Suppressor macrophage (primary cell): ENCODE measurements at regions not wholly inside any gene's neighbourhood (a gene's known extent, or its start where the extent isn't known, plus 50 kb on each side); places are given as distances from the start of the nearest gene placed in this dataset.
A peak's percentile ranks its signal among the peaks of the same experiment; 100 is the strongest.

Source experiments
- DNase-seq, 4 experiments: peaks; one replicate each; pipeline ENCODE4 v3.0.0-alpha.2; 2020 to 2022

DNA sequence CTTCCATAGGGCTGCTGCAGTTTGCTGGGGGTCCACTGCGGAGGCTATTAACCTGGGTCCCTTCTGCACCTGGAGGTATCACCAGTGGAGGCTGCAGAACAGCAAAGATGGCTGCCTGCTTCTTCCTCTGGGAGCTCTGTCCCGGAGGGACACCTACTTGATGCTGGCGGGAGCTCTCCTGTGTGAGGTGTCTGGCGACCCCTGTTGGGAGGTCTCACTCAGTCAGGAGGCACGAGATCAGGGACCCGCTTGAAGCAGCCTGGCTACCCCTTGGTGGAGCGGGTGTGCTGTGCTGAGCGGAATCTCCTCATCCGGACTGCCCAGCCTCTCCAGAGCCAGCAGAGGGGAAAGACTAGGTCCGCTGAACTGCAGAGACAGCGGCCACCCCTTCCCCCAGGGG lies 56.0 kb upstream of the CTXND1 start:
- no peak for DNase-seq

DNA sequence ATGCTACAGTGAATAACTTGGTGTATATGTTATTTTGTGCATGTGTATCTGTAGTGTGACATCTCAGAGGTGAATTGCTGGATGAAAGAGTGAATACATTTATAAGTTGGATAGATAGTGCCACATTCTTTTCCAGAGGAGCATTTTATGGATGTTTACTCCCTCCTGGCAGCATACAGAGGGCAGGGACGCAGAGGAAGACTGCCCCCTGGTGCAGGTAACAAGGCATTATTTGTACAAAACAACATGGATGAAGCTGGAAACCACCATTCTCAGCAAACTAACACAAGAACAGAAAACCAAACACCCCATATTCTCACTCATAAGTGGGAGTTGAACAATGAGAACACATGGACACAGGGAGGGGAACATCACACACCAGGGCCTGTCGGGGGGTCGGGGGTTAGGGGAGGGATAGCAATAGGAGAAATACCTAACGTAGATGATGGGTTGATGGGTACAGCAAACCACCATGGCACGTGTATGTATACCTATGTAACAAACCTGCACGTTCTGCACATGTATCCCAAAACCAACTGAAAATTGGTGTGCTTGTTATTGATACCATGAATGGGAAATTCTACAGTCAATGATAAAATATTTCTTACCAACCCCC lies 57.9 kb upstream of the CTXND1 start:
- DNase-seq, result peak in 3 of 4 experiments; percentile 13 to 41 (median 24)

DNA sequence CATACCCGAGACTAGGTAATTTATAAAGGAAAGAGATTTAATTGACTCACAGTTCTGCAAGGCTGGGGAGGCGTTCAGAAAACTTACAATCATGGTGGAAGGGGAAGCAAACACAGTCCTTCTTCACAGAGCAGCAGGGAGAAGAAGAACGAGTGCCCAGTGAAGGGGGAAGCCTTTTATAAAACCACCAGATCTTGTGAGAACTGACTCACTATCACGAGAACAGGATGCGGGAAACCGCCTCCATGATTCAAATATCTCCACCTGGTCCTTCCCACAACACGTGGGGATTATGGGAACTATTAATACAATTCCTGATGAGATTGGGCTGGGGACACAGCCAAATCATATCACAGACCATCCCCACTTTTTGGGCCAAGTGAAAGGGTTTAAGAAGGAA lies 58.8 kb upstream of the CTXND1 start:
- DNase-seq, result no peak

DNA sequence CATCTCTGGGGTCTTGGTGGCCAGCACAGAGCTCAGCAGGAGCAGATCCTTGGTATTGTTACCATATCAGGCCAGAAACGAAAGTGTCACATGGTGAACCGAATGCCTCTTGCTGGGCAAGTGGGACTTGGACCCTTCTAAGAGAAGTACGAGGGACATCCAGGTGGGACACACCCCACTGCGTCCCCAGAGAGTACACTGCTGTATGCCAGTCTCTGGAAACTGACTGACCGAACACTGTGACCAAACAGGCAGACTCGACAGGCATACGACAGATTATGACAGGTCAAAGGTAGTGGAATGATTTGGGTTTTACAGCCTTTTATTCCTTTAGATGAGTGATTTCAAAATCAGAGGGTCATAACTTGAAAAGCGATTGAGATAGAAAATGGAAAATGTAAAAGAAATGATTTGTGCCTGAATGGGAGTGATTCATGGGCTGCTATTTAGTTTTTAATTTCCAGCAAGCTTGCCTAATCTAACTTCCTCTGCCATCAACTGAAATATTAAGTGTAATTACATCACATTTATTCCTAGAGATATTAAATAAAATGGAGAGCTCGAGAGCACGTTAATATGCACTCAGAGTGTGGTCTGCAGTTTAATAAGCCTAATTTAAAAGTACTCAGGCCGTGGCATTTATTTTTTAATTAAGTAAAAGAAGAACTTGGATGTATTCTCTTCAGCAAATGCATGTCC lies 63.4 kb upstream of the CTXND1 start:
- DNase-seq, result no peak

DNA sequence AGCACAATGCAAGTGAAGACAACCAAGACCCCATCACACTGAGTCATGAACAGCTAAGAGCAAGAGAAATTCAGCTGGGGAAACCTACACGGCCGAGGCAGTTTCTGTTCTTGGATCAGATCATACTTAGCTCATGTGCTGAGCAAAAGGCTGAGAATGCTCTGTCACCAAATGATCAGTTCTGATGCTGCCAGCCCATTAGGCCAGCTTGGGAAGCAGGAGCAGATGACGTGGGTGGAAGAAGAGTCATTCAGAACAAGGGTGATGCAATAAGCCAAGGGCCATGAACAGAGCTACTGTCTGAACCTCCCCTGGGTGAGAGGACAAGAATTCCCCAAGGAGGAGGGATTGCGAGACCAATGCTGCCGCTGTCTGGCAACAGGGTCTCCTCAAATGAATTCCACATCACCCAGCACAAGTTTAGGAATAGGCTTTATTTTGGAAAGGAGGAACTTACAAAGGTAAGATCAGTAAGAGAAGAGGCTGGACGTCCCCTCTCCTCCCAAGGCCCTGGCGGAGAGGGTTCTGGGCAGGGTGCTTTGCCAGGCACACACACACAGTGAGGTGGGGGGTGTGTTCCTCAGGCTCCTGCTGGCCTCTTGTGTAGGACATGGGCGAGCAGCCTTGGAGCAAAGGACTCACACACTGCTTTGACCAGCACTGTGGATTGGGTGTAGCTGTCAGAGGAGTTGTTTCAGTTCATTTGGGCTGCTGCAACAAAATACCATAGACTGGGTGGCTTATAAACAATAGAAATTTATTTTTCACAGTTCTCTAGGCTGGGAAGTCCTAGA lies 65.6 kb upstream of the CTXND1 start:
- peak; percentile 56 to 79 (median 69) for DNase-seq

DNA sequence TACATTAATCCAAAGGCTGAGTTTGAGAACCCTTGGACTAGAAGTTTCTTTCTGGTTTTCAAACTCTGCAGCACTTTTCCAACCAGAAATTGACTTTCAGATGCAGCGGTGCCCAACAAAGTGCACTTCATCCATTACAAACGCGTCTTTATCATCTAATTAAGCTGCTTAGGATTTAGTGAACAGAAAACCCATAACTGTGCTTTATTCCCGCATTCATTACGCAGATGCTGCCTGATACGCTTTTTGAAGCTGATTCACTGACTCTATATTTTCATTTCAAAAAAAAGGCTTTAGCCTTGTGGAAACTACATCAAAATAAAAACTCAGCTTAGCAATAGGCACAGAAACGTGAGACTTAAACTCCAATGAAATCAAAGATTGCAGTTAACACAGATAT lies 69.8 kb upstream of the CTXND1 start:
- no peak for DNase-seq

DNA sequence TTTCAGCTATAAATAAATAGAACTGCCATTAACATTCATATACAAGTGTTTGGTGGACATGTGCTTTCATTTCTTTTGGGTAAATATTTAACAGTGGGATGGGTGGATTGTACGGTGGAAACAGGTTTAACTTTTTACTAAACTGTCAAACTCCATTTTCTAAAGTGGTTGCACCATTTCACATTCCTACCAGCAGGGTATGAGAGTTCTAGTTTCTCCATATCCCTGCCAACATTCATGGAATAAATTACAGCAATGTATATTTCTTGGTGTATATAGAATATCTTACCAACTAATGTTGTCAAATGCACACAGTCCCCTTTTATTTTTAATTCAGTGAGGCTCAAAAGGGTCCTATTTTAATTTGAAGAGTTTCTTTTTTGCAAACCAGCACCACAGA lies 71.3 kb upstream of the CTXND1 start:
- DNase-seq, result no peak

DNA sequence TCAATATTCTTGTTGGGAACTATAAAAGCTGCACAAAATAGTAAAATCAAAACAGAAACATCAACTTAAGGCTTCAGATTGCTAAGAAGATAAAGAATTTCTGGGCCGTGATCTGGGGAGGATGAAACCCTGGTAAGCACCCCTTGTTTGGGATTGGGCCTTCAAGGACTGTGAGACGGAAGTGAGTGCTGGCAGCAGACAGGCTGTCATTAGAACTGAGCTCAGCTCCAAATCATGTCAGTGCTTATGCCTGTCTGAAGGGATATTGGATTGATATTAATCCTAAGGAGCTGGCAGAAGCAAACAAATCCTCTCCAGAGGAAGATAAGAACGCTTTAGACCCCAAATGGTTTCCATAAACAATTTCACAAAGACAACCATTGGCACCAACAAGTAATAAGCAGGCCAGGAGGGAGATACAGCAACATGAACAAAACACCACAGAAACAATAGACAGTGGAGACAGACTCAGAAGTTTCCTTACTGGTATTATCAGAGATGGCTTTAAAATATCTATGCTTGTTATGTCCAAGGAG lies 72.6 kb upstream of the CTXND1 start:
- DNase-seq, result no peak

DNA sequence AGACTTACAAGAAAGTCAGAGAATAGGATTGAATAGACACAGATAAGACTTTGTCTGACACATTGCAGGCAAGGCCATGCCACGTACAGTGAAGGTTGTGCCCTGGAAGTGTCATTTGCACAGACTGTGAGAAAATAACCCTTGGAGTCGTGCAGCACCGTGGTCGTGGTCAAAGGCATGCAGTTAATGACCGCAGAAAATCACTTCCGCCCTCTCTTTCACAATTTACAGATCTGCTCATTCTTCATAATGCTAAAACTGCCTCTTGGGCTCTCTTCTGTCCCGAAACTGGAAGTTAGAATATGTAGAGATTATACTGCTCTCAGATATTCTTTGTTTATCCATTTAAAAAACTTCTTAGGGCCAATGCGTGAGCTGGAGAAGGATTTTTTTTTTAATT lies 73.2 kb upstream of the CTXND1 start:
- peak; percentile 38 to 60 (median 46) for DNase-seq

DNA sequence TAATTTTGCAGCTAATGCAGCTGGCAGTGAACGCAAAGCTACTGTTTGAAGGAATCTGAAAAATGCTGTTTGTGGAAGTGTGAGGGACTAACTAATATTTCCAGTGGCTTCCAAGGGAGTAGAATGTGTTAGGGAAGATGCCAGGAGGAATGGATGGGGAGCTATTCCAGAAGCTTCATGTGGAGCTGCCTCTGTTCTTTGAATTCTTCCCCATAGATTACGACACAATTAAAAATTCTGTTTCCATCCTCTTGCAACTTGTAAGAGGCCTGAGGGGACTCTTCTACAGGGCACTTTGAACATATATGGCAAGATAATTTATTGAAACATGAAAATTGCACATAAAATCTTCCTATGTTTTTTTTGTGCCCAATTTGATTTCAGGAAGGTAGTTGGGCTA lies 74.3 kb upstream of the CTXND1 start:
- no peak for DNase-seq

DNA sequence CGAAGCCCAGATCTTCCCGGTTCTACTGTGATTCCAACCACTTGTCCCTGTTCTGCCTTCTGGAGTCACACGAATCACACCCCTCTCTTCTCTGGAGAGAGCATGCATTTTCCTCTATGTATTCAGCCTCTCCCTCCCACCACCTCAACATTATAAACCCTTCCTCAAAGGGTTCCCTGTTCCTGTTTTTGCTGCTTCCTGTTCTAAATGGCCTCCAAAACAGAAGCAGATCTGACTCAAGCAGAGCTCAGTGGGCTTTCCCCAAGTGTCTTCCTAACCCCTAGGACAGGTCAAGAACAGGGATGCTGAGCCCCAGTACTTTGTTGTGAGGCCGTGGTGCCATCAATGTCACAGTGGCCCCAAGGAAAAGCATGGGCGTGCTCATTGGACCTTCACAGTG lies 75.7 kb upstream of the ARNT2 start:
- DNase-seq, result peak; percentile 38 to 76 (median 66)

DNA sequence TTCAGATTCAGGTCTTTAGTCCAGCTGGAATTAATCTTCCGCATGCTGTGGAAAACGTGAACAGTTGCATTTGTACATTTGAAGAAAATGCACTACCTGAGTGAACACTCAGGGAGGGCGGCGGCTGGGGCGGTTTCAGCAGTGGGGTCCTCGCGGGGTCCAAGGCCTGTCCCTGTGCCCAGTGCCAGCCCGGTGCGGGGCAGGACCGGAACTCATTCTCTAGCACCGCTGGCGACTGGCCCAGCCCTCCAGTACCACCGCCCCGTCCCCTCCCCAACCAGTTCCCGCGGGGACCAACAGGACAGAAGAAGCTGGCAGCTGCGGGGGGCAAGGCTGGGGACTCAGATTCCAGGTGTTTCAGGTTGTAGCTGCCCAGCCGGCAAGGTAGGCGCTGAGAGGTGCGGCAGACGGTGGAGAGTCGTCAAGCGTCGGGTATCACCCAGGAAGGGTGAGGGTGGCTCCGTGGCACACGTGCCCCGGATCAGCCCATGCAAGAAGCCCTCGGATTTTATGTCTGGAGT lies 72.2 kb upstream of the ARNT2 start:
- no peak for DNase-seq

DNA sequence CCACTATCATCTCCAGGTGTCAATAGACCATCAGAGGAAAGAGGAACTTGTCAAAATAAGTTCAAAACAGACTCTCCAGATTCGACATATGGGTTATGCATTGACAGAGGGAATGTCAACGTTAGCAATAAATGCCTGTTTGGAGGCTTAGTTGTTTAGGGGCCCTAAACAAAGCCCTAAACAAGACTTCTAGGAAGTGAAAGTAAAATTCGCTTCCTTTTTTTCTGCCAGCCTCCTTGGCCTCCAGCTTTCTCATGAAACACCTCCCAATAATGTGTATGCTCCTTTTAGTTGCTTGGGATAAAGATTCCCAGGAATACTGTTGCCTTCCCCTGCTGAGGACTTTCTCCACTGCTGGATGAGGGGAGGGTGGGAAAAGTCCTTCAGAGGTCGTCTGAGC lies 70.9 kb upstream of the ARNT2 start:
- DNase-seq, result peak in 3 of 4 experiments; percentile 40 to 64 (median 47)

DNA sequence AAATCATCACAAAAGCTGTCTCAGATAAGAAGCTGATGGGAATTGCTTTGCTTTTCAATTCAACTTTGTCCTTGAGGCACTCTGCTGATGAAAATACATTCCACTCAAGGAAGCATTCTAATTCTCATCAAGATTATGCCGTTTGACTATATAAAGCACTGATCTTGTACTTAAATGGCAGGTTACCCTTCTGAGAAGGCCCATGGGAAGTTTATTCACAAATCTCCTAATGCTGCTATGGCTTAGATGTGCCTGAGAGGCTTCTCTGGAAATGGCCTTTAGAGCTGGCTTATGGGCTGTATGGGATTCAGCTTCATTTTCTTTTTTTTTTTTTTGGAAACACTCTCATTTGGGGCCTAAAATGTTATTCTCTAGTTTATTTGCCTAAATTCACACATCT lies 69.7 kb upstream of the ARNT2 start:
- DNase-seq, result no peak

DNA sequence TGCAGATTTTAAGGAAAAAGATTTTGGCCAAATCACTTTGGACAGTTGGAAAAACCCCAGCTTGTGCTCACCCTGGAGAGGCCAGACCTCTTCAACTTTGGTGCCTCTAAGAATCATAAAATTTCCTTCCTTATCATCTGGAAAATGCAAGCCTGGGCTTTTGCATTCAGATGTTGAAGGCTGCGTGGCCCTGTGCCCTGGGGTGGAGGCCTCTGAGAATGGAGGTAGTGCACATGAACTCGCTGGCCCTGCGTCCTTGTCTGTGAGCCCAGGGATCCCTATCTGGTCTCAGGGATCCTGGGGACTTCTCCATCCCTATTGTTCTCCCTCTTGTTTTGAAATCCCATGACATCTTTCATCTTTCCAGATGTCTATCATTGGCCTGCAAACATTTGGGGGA lies 64.6 kb upstream of the ARNT2 start:
- DNase-seq, result no peak

DNA sequence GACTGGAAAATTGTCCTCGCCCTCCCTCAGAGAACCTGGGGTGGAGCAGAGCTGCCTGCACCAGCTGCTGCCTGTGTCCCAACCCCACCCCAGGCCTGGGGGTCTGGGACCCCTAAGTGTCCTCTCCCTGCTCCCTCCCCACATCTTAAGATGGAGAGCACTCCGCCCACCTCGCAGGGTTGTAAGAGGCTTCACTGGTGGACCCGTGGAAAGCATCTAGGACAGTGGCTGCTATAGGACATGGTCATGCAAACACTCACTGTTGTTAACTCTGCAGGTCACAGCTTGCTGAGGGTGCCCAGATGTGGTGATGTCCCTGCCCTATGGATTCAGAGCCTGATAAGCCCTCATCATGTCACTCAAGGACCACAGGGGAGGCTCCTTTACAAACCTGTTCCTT lies 62.0 kb upstream of the ARNT2 start:
- DNase-seq, result no peak

DNA sequence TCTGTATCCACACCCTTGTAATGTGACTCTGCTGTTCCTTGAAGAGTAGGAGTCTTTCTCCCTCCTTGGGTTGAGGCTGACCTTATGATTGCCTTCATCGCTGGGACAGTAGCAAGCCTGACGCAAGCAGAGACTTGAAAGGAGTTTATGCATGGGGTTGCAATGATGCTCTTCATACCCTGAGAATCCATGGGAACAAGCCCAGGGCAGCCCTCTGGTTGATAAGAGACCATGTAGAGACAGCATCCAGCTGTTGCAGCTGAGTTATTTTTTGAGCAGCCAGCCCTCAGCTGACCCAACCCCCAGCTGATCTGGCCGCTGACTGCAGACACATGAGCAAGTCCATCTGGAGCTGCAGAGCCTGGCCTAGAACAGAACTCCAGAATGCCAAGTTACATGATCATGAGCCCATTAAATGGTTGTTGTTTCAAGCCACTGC lies 60.6 kb upstream of the ARNT2 start:
- peak in 3 of 4 experiments; percentile 38 to 47 (median 46) for DNase-seq

DNA sequence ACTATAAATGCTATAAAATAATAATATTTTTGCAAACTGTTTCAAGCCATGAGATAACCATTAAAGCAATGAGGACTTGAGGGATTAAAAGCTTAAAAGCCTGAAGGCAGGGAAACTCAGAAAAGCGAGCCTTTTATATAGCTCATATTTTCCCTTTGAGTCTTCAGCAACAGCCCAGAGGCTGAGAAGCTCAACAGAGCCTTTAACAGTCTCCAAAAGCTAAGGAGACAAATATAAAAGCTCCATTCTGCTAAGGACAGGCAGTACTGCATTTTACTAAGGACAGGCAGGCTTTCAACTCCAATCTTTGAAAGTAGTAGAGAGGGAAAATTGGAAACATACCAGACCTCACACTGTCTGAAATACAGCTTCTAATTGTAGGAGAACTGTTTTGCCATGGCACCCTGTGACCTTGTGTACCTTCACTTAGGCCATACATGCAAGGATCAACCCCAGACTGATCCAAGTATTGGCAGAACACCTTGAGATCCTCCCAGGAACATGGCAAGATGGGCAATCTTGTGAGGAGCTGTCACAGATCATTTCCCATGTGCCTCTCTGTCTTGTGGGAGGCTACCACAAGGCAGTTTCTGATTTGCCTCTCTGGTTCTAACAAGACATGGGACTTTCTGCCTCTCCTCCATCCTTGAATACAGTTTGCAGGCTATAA lies 53.1 kb upstream of the ARNT2 start:
- no peak for DNase-seq
